Panc1 (cell line): ENCODE measurements at regions not wholly inside any gene's neighbourhood (a gene's known extent, or its start where the extent isn't known, plus 50 kb on each side); places are given as distances from the start of the nearest gene placed in this dataset.

Experiments used
- ATAC-seq: fragments of 200-7000 bp; cut with Tn5 transposase; 2 replicates; pipeline ENCODE4 v1.9.1; 2020; ENCODE audit warnings: mild to moderate bottlenecking, moderate library complexity
- BruUV-seq: library from RNA; stranded (reverse); fragments of 400-500 nt; replicated peaks from 2 replicates; lab custom pipeline; 2021; lab: Mats Ljungman, UMichigan
- CTCF ChIA-PET: fragments of 300-600 bp; sonication (Branson Sonifier 250); formaldehyde crosslinking; loops from one replicate; lab custom pipeline; 2022; ENCODE audit warnings: antibody characterized with exemption; lab: Charles Lee
- POLR2A ChIA-PET: fragments of 300-600 bp; sonication (Branson Sonifier 250); formaldehyde crosslinking; loops from one replicate; lab custom pipeline; 2022; ENCODE audit warnings: antibody characterized with exemption; lab: Charles Lee
- DNase-seq: peaks from one replicate; pipeline ENCODE4 v3.0.0-alpha.2; 2010; ENCODE audit warnings: low read depth, low spot score
- H3K27ac ChIP-seq: 2 replicates; pipeline ENCODE4 v1.5.1; 2011; ENCODE audit warnings: mild to moderate bottlenecking, low read length, inconsistent platforms
- H3K27me3 ChIP-seq: fragments of 200-500 bp; sonication (Bioruptor generic); 2 replicates; pipeline ENCODE4 v1.6.0; 2014; ENCODE audit warnings: low read length, inconsistent platforms; ENCODE audit not compliant: control insufficient read depth, insufficient read depth
- H3K36me3 ChIP-seq: fragments of 200-500 bp; sonication (Bioruptor generic); 2 replicates; pipeline ENCODE4 v1.5.1; 2014; ENCODE audit warnings: inconsistent platforms, mild to moderate bottlenecking, low read length, moderate library complexity; ENCODE audit not compliant: control insufficient read depth, insufficient read depth
- H3K4me1 ChIP-seq: 2 replicates; pipeline ENCODE4 v1.5.1; 2011; ENCODE audit warnings: inconsistent platforms, mild to moderate bottlenecking, low read length, moderate library complexity; ENCODE audit not compliant: control insufficient read depth, insufficient read depth
- H3K4me3 ChIP-seq, 2 experiments: 2 replicates each; pipeline ENCODE4 v1.5.1; 2011 to 2012; ENCODE audit warnings: low read depth in 2 of 2, low read length in 2 of 2, mild to moderate bottlenecking in 2 of 2, inconsistent platforms in 1 of 2, moderate library complexity in 1 of 2
- H3K9me3 ChIP-seq: fragments of 200-500 bp; sonication (Bioruptor generic); 2 replicates; pipeline ENCODE4 v1.5.1; 2014; ENCODE audit warnings: low read depth, mild to moderate bottlenecking, inconsistent platforms, low read length, moderate library complexity; ENCODE audit not compliant: control insufficient read depth, insufficient read depth
- POLR2AphosphoS5 ChIP-seq: IDR thresholded peaks from 2 replicates; pipeline ENCODE4 v1.6.1; 2012; ENCODE audit warnings: mild to moderate bottlenecking, low read depth, low read length, moderate library complexity
- REST ChIP-seq, 2 experiments: IDR thresholded peaks; 2 replicates each; pipeline ENCODE4 v1.6.1; 2011 to 2012; ENCODE audit warnings: low read depth in 2 of 2, control low read depth in 1 of 2, low read length in 1 of 2, mild to moderate bottlenecking in 1 of 2, moderate library complexity in 1 of 2; ENCODE audit not compliant: insufficient read depth in 1 of 2
- SIN3A ChIP-seq: IDR thresholded peaks from 2 replicates; pipeline ENCODE4 v1.6.1; 2012; ENCODE audit warnings: low read depth, mild to moderate bottlenecking, low read length, moderate library complexity, borderline replicate concordance; ENCODE audit not compliant: insufficient read depth
- TCF7L2 ChIP-seq: IDR thresholded peaks from 2 replicates; pipeline ENCODE4 v1.6.1; 2011; ENCODE audit warnings: mild to moderate bottlenecking, low read depth, low read length, inconsistent platforms
- in situ Hi-C: cut with HindIII; loops from 2 replicates; pipeline ENCODE4 v1.10.0; 2016; ENCODE audit warnings: low sequenced_read_pairs, low pct_unique_long_range_greater_than_20kb
- intact Hi-C: fragments of 100-400 bp; cut with micrococcal nuclease; formaldehyde crosslinking; loops from one replicate; pipeline ENCODE4 v1.10.0; 2022; ENCODE audit not compliant: unreplicated experiment
- TF ChIP-seq, protein P1 (sequence below): fragments of 450-650 bp; IDR thresholded peaks from 2 replicates; pipeline ENCODE4 v1.5.1; 2017; ENCODE audit warnings: mild to moderate bottlenecking

DNA sequence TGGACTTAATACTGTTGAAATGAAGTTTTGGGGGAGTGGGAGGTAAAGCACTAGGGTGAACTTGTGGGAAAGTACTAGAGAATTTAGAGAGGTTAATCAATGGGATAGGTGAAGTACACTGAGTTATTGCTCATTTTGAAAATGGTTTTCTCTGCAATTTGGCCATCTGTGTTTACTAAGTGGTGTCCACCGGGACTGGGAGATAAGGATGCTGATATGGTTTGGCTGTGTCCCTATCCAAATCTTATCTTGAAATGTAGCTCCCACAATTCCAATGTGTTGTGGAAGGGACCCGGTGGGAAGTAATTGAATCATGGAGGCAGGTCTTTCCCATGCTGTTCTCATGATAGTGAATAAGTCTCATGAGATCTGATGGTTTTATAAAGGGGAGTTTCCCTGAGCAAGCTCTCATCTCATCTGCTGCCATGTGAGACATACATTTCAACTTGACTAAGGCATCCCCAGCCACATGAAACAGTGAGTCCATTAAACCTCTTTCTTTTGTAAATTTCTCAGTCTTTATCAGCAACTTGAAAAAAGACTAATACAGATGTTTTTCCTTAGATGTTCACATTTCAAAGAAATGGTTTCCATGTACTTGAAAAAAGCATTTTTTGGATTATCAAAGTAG lies 1569.4 kb upstream of the PRR20A start:
- BruUV-seq = no TSS peak

DNA sequence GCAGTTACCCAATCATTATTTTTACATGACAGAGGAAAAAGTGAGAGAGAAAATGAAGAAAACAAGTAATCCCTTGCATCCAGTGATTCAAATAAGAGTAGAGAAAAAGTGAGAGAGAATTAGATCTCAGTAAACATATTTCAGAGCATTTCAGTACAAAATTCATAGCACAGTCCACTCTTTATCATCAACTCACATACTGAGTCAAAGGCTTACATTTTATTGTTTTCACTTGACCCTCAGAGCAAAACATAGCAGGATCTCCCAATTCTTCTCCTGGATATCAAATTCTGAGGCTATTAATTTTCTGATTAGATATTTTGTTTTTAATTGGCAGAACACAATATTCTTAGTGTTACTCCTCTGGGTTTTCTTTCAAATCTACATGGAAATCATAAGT lies 1568.3 kb upstream of the PRR20A start:
- ChIA-PET POLR2A (no interaction called here), CTCF (no interaction called here)
- intact Hi-C loops = no loop called here
- no peak for ATAC-seq
- Histone ChIP-seq H3K27ac (no peak overlapping the region), H3K9me3 (no peaks in the 10 kb centered on the region), H3K27me3 (no peaks in the 10 kb centered on the region), H3K36me3 (no peaks in the 10 kb centered on the region), H3K4me1 (no peaks in the 10 kb centered on the region), H3K4me3 (no peak overlapping the region)
- no TSS peak for BruUV-seq
- no peak for DNase-seq
- TF ChIP-seq SIN3A (no peak), TCF7L2 (no peak), POLR2AphosphoS5 (no peak), REST (IDR thresholded peaks at IDR 0.05; ENCODE audit: insufficient read depth in 1 of 2, low read depth in 2 of 2, low read length in 1 of 2) (no peak)
- TF ChIP-seq, protein P1, sequence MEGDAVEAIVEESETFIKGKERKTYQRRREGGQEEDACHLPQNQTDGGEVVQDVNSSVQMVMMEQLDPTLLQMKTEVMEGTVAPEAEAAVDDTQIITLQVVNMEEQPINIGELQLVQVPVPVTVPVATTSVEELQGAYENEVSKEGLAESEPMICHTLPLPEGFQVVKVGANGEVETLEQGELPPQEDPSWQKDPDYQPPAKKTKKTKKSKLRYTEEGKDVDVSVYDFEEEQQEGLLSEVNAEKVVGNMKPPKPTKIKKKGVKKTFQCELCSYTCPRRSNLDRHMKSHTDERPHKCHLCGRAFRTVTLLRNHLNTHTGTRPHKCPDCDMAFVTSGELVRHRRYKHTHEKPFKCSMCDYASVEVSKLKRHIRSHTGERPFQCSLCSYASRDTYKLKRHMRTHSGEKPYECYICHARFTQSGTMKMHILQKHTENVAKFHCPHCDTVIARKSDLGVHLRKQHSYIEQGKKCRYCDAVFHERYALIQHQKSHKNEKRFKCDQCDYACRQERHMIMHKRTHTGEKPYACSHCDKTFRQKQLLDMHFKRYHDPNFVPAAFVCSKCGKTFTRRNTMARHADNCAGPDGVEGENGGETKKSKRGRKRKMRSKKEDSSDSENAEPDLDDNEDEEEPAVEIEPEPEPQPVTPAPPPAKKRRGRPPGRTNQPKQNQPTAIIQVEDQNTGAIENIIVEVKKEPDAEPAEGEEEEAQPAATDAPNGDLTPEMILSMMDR = no peak
- in situ Hi-C loops = no loop called here

More for the DNA sequence above, 1569.4 kb upstream of the PRR20A start:
- TF ChIP-seq, protein P1 = no peak
- H3K27ac ChIP-seq = no peak overlapping the region
- no peaks in the 10 kb centered on the region for H3K9me3 ChIP-seq
- intact Hi-C loops (no loop called here), in situ Hi-C loops (no loop called here)
- no peaks in the 10 kb centered on the region for H3K4me1 ChIP-seq
- H3K36me3 ChIP-seq = no peaks in the 10 kb centered on the region
- ATAC-seq (no peak), DNase-seq (no peak)
- ChIA-PET POLR2A (no interaction called here), CTCF (no interaction called here)
- no peak overlapping the region for H3K4me3 ChIP-seq
- H3K27me3 ChIP-seq = no peaks in the 10 kb centered on the region
